Liver (tissue), 7 donors: ENCODE measurements at regions not wholly inside any gene's neighbourhood (a gene's known extent, or its start where the extent isn't known, plus 50 kb on each side); places are given as distances from the start of the nearest gene placed in this dataset.

Experiments
- DNase-seq: peaks from one replicate; pipeline ENCODE4 v3.0.0-alpha.2; 2017; ENCODE audit warnings: low spot score
- H3K27ac ChIP-seq, 2 donors: one replicate each; pipeline ENCODE4 v1.7.0; 2013; ENCODE audit warnings: inconsistent platforms in 2 of 2, low read length in 2 of 2, control low read depth in 1 of 2, low read depth in 1 of 2, mild to moderate bottlenecking in 1 of 2
- H3K27me3 ChIP-seq, 4 donors: one replicate each; pipeline versions ENCODE4 v1.6.1 to v1.7.0; 2013; ENCODE audit warnings: low read length in 3 of 4, inconsistent platforms in 1 of 4, mild to moderate bottlenecking in 1 of 4, moderate library complexity in 1 of 4; ENCODE audit not compliant: control insufficient read depth in 4 of 4, insufficient read depth in 4 of 4
- H3K36me3 ChIP-seq, 4 donors: one replicate each; pipeline versions ENCODE4 v1.6.1 to v1.7.0; 2013; ENCODE audit warnings: low read length in 3 of 4, mild to moderate bottlenecking in 3 of 4, low read depth in 1 of 4, moderate library complexity in 1 of 4; ENCODE audit not compliant: control insufficient read depth in 4 of 4, insufficient read depth in 3 of 4
- H3K4me1 ChIP-seq, 4 donors: one replicate each; pipeline versions ENCODE4 v1.6.1 to v1.7.0; 2013; ENCODE audit warnings: low read length in 3 of 4, mild to moderate bottlenecking in 3 of 4, moderate library complexity in 1 of 4; ENCODE audit not compliant: control insufficient read depth in 4 of 4, insufficient read depth in 4 of 4
- H3K4me3 ChIP-seq, 3 donors: one replicate each; pipeline versions ENCODE4 v1.6.1 to v1.7.0; 2013; ENCODE audit warnings: low read length in 3 of 3, control low read depth in 1 of 3, low read depth in 1 of 3, mild to moderate bottlenecking in 1 of 3
- H3K9ac ChIP-seq, 2 donors: one replicate each; pipeline ENCODE4 v1.7.0; 2013; ENCODE audit warnings: low read length in 2 of 2, mild to moderate bottlenecking in 2 of 2, moderate library complexity in 2 of 2, control low read depth in 1 of 2, low read depth in 1 of 2
- H3K9me3 ChIP-seq, 4 donors: one replicate each; pipeline versions ENCODE4 v1.6.1 to v1.7.0; 2013; ENCODE audit warnings: low read length in 3 of 4; ENCODE audit not compliant: control insufficient read depth in 4 of 4
- FOXA1 ChIP-seq: IDR thresholded peaks from 2 replicates; pipeline ENCODE4 v1.6.1; 2016; ENCODE audit warnings: antibody characterized with exemption
- FOXA2 ChIP-seq: IDR thresholded peaks from 2 replicates; pipeline ENCODE4 v1.6.1; 2016; ENCODE audit warnings: antibody characterized with exemption
- GABPA ChIP-seq, 2 donors: IDR thresholded peaks in 1 of 2; conservative IDR thresholded peaks in 1 of 2; 2 replicates each; pipeline ENCODE4 v1.6.1; 2016; ENCODE audit warnings: antibody characterized with exemption in 2 of 2, mild to moderate bottlenecking in 1 of 2, moderate library complexity in 1 of 2
- HNF4A ChIP-seq, 2 donors: conservative IDR thresholded peaks; 2 replicates each; pipeline ENCODE4 v1.6.1; 2016; ENCODE audit warnings: antibody characterized with exemption in 2 of 2, mild to moderate bottlenecking in 2 of 2
- HNF4G ChIP-seq: IDR thresholded peaks from 2 replicates; pipeline ENCODE4 v1.6.1; 2016; ENCODE audit warnings: antibody characterized with exemption
- JUND ChIP-seq, 2 donors: IDR thresholded peaks; 2 replicates each; pipeline ENCODE4 v1.6.1; 2016; ENCODE audit warnings: antibody characterized with exemption in 2 of 2
- MAX ChIP-seq: IDR thresholded peaks from 2 replicates; pipeline ENCODE4 v1.6.1; 2016; ENCODE audit warnings: antibody characterized with exemption
- NR2F2 ChIP-seq: IDR thresholded peaks from 2 replicates; pipeline ENCODE4 v1.6.1; 2016; ENCODE audit warnings: antibody characterized with exemption
- RAD21 ChIP-seq, 2 donors: IDR thresholded peaks; 2 replicates each; pipeline ENCODE4 v1.6.1; 2016; ENCODE audit warnings: antibody characterized with exemption in 2 of 2, mild to moderate bottlenecking in 2 of 2
- RXRA ChIP-seq, 2 donors: IDR thresholded peaks; 2 replicates each; pipeline ENCODE4 v1.6.1; 2017 to 2018; ENCODE audit warnings: antibody characterized with exemption in 2 of 2, mild to moderate bottlenecking in 1 of 2
- TAF1 ChIP-seq: conservative IDR thresholded peaks from 2 replicates; pipeline ENCODE4 v1.6.1; 2016; ENCODE audit warnings: antibody characterized with exemption, mild to moderate bottlenecking
- YY1 ChIP-seq: IDR thresholded peaks from 2 replicates; pipeline ENCODE4 v1.6.1; 2016; ENCODE audit warnings: antibody characterized with exemption, mild to moderate bottlenecking
- WGBS: extraction: QIAGEN DNeasy Blood & Tissue Kit; methylation state at CpG from one replicate; pipeline ENCODE4 v1.1.7; 2013; 5-methylcytosine and 5-hydroxymethylcytosine counted together
- TF ChIP-seq, protein P1 (sequence below): IDR thresholded peaks from 2 replicates; pipeline ENCODE4 v1.6.1; 2016; ENCODE audit warnings: antibody characterized with exemption
- TF ChIP-seq, protein P2 (sequence below): IDR thresholded peaks from 2 replicates; pipeline ENCODE4 v1.6.1; 2016; ENCODE audit warnings: antibody characterized with exemption
- TF ChIP-seq, protein P3 (sequence below): IDR thresholded peaks from 2 replicates; pipeline ENCODE4 v1.6.1; 2016; ENCODE audit warnings: antibody characterized with exemption, mild to moderate bottlenecking
- donor health status: healthy.
- donor health status: healthy.
- donor health status: healthy.
- donor health status: healthy.

GRCh38 chr12:94813314-94813713 lies 163.0 kb upstream of the TMCC3 start:
- H3K4me3 ChIP-seq, result no peak overlapping the region
- DNase-seq, result no peak
- no peaks in the 10 kb centered on the region for H3K4me1 ChIP-seq
- peaks cover 9 to 24% (median 11%) of the 10 kb centered on the region in 4 donors for H3K9me3 ChIP-seq
- H3K27me3 ChIP-seq, result no peaks in the 10 kb centered on the region
- no peaks in the 10 kb centered on the region for H3K36me3 ChIP-seq
- WGBS, result 68% methylated on average over 2 of the region's 2 CpGs
- no peak overlapping the region for H3K9ac ChIP-seq
- TF ChIP-seq RXRA (IDR thresholded peaks at IDR 0.05), result no peak
- no peak for TF ChIP-seq FOXA2
- no peak overlapping the region for H3K27ac ChIP-seq

- Histone ChIP-seq H3K27ac (no peak overlapping the region), H3K27me3 (no peaks in the 10 kb centered on the region), H3K9me3 (peaks cover 9 to 24% (median 11%) of the 10 kb centered on the region in 4 donors), H3K36me3 (no peaks in the 10 kb centered on the region), H3K9ac (no peak overlapping the region), H3K4me3 (peak overlapping the region in 1 of 3 donors; percentile 6), H3K4me1 (no peaks in the 10 kb centered on the region)
- 84% methylated on average over 2 of the region's 2 CpGs for WGBS
- TF ChIP-seq TAF1, result no peak
- TF ChIP-seq NR2F2, result no peak
- no peak for TF ChIP-seq FOXA1
- TF ChIP-seq MAX, result no peak
- TF ChIP-seq HNF4G, result no peak
- no peak for TF ChIP-seq FOXA2
- DNase-seq, result no peak
Observed at GRCh38 chr12:94812345-94812744, 162.0 kb upstream of the TMCC3 start.

- DNase-seq, result no peak
- peaks cover 9 to 24% (median 11%) of the 10 kb centered on the region in 4 donors for H3K9me3 ChIP-seq
- no peak overlapping the region for H3K9ac ChIP-seq
Observed at GRCh38 chr12:94811611-94812010, 161.3 kb upstream of the TMCC3 start.

More at GRCh38 chr12:94811611-94812010, 161.3 kb upstream of the TMCC3 start:
- no peak overlapping the region for H3K4me3 ChIP-seq
- TF ChIP-seq FOXA2, result no peak
- TF ChIP-seq GABPA (IDR thresholded peaks at IDR 0.05 in 1 of 2, conservative IDR thresholded peaks at IDR 0.05 in 1 of 2), result no peak
- TF ChIP-seq RAD21 (IDR thresholded peaks at IDR 0.05), result no peak
- TF ChIP-seq, protein P1, sequence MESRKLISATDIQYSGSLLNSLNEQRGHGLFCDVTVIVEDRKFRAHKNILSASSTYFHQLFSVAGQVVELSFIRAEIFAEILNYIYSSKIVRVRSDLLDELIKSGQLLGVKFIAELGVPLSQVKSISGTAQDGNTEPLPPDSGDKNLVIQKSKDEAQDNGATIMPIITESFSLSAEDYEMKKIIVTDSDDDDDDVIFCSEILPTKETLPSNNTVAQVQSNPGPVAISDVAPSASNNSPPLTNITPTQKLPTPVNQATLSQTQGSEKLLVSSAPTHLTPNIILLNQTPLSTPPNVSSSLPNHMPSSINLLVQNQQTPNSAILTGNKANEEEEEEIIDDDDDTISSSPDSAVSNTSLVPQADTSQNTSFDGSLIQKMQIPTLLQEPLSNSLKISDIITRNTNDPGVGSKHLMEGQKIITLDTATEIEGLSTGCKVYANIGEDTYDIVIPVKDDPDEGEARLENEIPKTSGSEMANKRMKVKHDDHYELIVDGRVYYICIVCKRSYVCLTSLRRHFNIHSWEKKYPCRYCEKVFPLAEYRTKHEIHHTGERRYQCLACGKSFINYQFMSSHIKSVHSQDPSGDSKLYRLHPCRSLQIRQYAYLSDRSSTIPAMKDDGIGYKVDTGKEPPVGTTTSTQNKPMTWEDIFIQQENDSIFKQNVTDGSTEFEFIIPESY, result no peak
- TF ChIP-seq HNF4A (conservative IDR thresholded peaks at IDR 0.05), result no peak
- TF ChIP-seq, protein P2, sequence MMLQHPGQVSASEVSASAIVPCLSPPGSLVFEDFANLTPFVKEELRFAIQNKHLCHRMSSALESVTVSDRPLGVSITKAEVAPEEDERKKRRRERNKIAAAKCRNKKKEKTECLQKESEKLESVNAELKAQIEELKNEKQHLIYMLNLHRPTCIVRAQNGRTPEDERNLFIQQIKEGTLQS, result no peak
- no peak for TF ChIP-seq RXRA (IDR thresholded peaks at IDR 0.05)
- TF ChIP-seq YY1, result no peak
- TF ChIP-seq FOXA1, result no peak
- no peak for TF ChIP-seq JUND (IDR thresholded peaks at IDR 0.05)
- TF ChIP-seq HNF4G, result no peak
- TF ChIP-seq MAX, result no peak
- TF ChIP-seq, protein P3, sequence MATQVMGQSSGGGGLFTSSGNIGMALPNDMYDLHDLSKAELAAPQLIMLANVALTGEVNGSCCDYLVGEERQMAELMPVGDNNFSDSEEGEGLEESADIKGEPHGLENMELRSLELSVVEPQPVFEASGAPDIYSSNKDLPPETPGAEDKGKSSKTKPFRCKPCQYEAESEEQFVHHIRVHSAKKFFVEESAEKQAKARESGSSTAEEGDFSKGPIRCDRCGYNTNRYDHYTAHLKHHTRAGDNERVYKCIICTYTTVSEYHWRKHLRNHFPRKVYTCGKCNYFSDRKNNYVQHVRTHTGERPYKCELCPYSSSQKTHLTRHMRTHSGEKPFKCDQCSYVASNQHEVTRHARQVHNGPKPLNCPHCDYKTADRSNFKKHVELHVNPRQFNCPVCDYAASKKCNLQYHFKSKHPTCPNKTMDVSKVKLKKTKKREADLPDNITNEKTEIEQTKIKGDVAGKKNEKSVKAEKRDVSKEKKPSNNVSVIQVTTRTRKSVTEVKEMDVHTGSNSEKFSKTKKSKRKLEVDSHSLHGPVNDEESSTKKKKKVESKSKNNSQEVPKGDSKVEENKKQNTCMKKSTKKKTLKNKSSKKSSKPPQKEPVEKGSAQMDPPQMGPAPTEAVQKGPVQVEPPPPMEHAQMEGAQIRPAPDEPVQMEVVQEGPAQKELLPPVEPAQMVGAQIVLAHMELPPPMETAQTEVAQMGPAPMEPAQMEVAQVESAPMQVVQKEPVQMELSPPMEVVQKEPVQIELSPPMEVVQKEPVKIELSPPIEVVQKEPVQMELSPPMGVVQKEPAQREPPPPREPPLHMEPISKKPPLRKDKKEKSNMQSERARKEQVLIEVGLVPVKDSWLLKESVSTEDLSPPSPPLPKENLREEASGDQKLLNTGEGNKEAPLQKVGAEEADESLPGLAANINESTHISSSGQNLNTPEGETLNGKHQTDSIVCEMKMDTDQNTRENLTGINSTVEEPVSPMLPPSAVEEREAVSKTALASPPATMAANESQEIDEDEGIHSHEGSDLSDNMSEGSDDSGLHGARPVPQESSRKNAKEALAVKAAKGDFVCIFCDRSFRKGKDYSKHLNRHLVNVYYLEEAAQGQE, result no peak
- H3K4me1 ChIP-seq, result no peaks in the 10 kb centered on the region
- no peak overlapping the region for H3K27ac ChIP-seq
- H3K36me3 ChIP-seq, result no peaks in the 10 kb centered on the region
- H3K27me3 ChIP-seq, result no peaks in the 10 kb centered on the region
